22Rv1 (cell line): ENCODE measurements at regions not wholly inside any gene's neighbourhood (a gene's known extent, or its start where the extent isn't known, plus 50 kb on each side); places are given as distances from the start of the nearest gene placed in this dataset.
A peak's percentile ranks its signal among the peaks of the same experiment; 100 is the strongest.
"Not testable (repeated sequence)": the region's sequence is repeated elsewhere in the genome, so short reads cannot be mapped to it uniquely, and the experiment has no call there.

ENCODE experiments used
- H3K27ac ChIP-seq: fragments of 450-650 bp; 2 replicates; pipeline ENCODE4 v1.5.1; 2017
- TF ChIP-seq, protein P1 (sequence below): fragments of 450-650 bp; IDR thresholded peaks from 2 replicates; pipeline ENCODE4 v1.5.1; 2017; ENCODE audit warnings: mild to moderate bottlenecking

DNA sequence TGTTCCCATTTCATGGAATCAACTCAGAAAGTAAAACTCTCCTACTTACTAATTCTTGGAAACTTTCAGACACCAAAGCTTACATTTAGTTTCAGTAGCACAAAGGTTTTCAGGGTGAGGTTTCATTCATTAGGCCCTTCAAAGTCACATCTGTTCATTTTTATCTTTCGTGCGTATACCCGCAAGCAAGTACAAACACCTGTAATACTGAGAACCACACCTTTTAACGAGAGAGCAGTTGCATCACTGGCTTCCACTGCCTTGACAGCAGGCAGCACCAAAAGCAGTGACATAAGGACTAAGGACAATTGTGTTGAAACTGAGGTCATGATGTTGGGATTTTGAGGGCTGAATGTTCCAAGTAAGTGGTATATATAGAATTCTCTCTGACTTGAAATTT is 60.5 kb downstream of the GOLGA6L22 start:
- H3K27ac ChIP-seq, result not testable (repeated sequence)

DNA sequence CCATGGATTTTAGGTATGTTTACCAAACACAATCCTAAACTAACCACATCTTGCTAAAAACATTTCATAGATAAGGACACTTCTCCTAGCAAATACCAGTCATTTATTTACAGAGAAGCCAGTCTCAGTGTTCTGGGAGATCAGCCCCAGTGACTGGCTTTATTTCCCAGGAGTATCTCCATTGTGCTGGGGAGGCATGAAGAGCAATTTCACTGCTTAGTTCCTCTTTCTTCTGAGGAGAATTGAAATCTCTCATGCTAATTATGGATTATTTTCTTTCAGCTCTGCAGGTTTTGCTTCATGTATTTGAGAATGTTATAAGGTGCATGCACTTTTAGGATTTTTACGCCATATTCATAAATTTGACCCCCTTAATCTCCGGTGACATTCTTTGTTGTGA is 67.8 kb downstream of the GOLGA6L22 start:
- not testable (repeated sequence) for H3K27ac ChIP-seq

DNA sequence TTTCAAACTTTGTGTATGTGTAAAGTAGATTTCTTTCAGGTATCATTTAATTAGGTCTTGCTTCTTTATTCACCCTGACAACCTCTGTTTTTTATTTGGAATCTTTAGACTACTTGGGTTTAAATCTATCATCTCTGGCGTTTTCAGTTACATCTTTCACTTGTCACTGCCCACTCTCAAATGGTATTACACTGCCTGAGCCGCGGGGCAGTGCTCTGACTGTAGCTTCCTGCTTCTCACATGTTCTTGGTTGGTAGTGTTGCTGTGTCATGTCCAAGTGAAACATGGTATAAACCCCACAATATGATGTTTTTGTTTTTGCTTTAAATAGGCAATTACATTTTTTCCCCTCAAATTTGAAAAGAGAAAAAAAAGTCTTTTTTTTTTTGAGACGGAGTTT is 68.3 kb downstream of the GOLGA6L22 start:
- not testable (repeated sequence) for H3K27ac ChIP-seq

DNA sequence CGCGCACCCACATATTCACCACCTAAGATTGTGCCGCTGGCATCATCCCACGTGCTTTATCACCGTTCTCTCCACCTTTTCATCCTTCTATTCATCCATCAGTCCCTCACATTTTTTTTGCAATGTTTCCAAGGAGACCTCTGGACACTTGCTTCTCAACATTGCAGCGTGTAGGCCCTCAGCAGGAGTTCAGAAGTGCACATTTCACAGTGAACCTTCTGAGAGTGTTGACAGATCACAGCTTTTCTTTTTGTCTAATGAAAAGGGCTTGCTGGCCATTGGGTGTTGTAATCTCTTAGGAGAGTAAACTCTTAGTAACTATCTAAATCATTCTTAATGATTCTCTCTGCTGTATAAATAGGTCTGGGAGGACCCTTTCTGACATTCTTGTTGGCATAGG is 70.5 kb downstream of the GOLGA6L22 start:
- H3K27ac ChIP-seq, result not testable (repeated sequence)

GRCh38 chr15:22559701-22560100 is 101.0 kb downstream of the GOLGA6L22 start:
- not testable (repeated sequence) for H3K27ac ChIP-seq
- TF ChIP-seq, protein P1, sequence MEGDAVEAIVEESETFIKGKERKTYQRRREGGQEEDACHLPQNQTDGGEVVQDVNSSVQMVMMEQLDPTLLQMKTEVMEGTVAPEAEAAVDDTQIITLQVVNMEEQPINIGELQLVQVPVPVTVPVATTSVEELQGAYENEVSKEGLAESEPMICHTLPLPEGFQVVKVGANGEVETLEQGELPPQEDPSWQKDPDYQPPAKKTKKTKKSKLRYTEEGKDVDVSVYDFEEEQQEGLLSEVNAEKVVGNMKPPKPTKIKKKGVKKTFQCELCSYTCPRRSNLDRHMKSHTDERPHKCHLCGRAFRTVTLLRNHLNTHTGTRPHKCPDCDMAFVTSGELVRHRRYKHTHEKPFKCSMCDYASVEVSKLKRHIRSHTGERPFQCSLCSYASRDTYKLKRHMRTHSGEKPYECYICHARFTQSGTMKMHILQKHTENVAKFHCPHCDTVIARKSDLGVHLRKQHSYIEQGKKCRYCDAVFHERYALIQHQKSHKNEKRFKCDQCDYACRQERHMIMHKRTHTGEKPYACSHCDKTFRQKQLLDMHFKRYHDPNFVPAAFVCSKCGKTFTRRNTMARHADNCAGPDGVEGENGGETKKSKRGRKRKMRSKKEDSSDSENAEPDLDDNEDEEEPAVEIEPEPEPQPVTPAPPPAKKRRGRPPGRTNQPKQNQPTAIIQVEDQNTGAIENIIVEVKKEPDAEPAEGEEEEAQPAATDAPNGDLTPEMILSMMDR, result peak; percentile 38

GRCh38 chr15:22561716-22562115 is 103.0 kb downstream of the GOLGA6L22 start:
- H3K27ac ChIP-seq, result not testable (repeated sequence)

DNA sequence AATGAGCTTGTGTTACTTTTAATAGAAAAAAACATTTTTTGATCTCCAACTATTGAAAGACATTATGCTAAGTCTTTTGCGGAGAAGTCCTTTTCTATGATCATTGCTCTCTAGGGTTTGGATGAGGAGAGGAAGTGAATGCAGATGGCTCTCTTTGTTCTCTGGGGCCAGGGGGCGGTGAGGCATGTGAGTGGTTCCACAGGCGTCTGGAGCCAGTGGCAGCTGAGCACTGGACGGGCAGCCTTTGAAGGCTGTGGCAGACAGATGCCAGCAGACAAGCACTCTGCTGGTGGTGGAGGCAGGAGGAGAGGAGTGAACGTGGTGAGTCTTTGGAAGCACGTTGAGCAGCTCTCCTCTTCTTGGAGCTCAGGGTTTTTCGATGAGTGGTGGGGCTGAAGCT is 107.8 kb downstream of the GOLGA6L22 start:
- not testable (repeated sequence) for H3K27ac ChIP-seq

DNA sequence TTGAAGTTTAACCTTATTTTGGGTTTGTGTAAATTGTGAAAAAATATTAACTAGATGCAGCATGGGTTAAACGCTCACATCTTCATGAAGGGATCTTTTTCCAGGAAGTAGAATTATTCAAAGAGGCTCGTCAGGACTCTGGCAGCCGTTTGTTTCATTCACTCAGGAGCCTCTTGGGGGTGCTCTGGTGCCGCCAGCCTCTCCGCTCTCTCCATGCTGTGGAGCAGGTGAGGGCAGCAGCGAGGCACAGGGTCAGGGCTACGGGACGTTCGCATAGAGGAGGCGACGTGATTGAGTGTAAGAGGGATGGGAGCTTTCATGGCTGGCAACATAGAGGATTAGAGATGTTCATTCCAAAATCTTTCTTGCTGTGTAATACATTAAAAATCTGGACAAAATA is 110.8 kb downstream of the GOLGA6L22 start:
- H3K27ac ChIP-seq, result not testable (repeated sequence)

- not testable (repeated sequence) for H3K27ac ChIP-seq
These were observed 113.5 kb downstream of the GOLGA6L22 start for GRCh38 chr15:22572152-22572735.

DNA sequence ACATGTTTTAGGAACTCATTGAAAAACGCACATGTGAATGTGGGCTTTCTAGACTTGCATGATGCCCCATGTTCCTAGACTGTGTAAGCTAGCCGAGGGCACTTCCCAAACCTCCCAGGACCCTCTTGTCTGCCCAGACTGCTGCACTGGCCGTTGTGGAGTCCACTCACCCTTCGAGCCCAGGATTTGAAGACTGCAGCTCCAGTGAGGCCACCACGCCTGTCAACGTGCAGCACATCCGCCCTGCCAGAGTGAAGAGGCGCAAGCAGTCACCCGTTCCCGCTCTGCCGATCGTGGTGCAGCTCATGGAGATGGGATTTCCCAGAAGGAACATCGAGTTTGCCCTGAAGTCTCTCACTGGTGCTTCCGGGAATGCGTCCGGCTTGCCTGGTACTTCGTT is 114.1 kb downstream of the GOLGA6L22 start:
- H3K27ac ChIP-seq, result not testable (repeated sequence)

DNA sequence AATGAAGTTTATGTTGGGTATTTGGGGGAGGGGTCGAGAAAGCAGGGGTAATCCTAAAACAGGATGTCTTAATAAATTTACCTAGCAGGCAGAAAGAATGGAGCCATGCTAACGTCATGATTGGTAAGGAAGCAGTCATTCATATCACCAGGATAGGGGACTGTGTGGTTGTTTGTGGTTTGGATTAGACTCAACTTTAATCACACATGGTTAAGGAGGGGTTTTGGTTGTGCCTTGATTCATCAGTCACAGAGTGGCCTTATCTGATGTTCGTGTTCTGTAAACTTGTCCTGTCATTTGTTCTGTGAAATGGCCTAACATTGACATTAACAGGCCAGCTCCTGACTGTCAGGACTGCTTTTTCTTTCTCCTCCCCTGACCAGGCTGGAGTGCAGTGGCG is 119.1 kb downstream of the GOLGA6L22 start:
- not testable (repeated sequence) for H3K27ac ChIP-seq

- H3K27ac ChIP-seq, result not testable (repeated sequence)
These were observed 120.5 kb downstream of the GOLGA6L22 start for GRCh38 chr15:22579213-22579612.

- H3K27ac ChIP-seq, result not testable (repeated sequence)
These were observed 128.7 kb downstream of the GOLGA6L22 start for GRCh38 chr15:22587391-22587790.

DNA sequence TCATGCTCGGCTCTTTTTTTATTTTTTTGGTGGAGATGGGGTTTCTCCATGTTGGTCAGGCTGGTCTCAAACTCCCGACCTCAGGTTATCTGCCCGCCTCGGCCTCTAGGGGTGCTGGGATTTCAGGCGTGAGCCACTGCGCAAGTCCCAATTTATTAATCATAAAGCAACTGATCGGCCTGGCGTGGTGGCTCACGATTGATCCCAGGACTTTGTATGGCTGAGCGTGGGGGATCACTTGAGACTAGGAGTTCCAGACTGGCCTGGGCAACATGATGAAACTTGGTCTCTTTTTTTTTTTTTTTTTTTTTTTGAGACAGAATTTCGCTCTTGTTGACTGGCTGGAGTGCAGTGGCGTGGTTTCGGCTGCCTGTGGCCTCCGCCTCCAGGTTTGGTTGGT is 139.8 kb downstream of the GOLGA6L22 start:
- not testable (repeated sequence) for H3K27ac ChIP-seq

DNA sequence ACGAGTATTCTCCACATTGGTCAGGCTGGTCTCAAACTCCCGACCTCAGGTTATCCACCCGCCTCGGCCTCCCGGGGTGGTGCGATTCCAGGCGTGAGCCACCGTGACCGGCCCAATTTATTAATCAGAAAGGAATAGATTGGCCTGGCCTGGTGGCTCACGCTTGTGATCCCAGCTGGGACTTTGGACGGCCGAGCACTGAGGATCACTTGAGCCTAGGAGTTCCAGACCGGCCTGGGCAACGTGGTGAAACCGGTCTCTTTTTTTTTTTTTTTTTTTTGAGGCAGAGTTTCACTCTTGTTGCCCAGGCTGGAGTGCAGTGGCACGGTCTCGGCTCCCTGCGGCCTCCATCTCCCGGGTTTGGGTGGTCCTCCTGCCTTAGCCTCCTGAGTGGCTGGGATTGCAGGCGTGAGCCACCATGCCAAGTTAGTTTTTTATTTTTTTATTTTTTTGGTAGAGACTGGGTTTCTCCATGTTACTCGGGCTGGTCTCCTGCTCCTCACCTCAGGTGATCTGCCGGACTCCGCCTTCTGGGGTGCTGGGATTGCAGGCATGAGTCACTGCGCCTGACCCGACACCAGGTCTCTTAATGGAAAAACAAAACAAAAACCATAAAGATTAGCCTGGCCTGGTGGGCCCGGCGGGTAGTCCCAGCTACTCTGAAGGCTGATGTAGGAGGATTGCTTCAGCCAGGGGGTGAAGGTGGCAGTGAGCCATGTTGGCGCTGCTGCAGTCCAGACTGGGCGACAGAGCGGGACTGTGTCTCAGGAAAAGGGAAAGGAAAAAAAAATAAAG is 141.0 kb downstream of the GOLGA6L22 start:
- not testable (repeated sequence) for H3K27ac ChIP-seq

DNA sequence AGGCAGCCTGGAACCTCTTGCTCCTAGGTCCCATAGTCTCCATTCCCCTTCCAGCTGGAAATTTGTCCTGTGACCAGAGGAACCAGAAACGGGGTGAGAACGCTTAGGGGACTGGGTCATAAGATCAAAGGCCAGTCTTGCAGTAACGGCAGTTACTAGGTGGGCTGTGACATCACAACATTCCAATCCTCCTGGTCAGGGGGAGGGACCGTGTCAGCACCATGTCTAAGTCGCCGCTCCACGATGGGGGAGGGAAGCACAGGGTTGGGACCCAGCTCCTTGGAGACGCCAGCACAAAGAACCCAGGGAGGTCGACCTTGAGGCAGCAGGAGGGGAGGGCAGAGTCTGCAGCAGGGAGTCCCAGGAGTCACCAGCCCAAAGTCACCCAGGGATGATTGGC is 158.3 kb downstream of the GOLGA6L22 start:
- not testable (repeated sequence) for H3K27ac ChIP-seq

GRCh38 chr15:22631789-22632188 is 154.7 kb upstream of the NIPA1 start:
- H3K27ac ChIP-seq, result not testable (repeated sequence)

DNA sequence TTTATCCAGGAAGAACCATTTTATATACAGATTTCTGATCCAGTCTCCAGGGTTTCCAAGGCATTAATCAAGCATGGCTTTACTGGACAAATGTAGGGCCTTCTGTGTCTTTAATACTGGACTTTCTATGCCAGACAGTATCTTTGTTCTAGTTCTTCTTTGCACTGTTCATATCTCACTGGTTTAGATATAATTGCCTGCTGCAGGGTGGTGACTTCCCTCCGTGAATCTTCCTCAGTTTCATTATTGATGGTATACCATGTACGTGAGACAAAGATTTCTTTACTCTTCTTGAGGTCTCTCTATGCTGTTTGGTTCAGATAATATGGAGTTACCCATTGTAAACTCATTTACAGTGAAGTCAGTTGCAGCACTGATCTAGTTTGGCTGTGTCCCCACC is 146.5 kb upstream of the NIPA1 start:
- H3K27ac ChIP-seq, result not testable (repeated sequence)

DNA sequence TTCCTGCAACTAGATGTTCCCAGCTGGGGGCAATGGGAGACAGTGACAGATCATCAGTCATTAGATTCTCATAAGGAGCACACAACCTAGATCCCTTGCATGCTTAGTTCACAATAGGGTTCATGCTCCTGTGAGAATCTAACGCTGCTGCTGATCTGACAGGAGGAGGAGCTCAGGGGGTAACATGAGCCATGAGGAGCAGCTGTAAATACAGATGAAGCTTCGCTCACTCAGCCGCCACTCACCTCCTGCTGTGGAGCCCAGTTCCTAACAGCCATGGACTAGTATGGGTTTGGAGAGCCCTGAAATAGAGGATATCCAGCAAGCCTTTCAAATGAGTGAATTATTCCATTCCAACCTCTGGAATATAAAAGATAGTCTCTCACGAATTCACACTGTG is 137.0 kb upstream of the NIPA1 start:
- H3K27ac ChIP-seq, result not testable (repeated sequence)

DNA sequence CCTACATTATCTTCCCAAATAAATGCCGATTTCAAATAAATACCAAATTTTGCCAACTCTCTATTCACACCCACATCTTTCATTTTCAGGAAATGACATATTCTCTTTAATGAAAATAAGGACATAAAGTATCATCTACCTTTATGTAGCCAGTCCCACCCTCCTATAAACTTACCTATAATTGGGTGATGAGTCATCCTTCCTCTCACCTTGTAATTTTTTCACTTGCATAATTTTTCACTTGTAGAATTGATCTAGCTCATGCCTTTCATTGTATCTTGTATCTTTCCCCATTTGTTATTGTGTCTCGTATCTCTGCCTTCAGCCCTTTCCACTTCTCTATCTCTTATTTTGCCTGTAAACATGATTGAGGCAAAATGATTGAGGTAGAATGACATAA is 135.3 kb upstream of the NIPA1 start:
- not testable (repeated sequence) for H3K27ac ChIP-seq

GRCh38 chr15:22664294-22665058 is 122.0 kb upstream of the NIPA1 start:
- H3K27ac ChIP-seq, result not testable (repeated sequence)
